ENCODE measurements at regions not wholly inside any gene's neighbourhood (a gene's known extent, or its start where the extent isn't known, plus 50 kb on each side); places are given as distances from the start of the nearest gene placed in this dataset.
"Not testable (repeated sequence)": the region's sequence is repeated elsewhere in the genome, so short reads cannot be mapped to it uniquely, and the experiment has no call there.

GRCh38 chr16:16578701-16579100, 199.8 kb downstream of the NPIPA7 start:
- H3K4me3 Mint-ChIP-seq: no peak overlapping the region

GRCh38 chr16:16582916-16583315, 204.0 kb downstream of the NPIPA7 start:
- H3K36me3 ChIP-seq; H3K4me3 Mint-ChIP-seq; H3K4me2 ChIP-seq; H3K27ac ChIP-seq; H3K9me3 Mint-ChIP-seq; H3K27me3 ChIP-seq; H3K4me1 Mint-ChIP-seq; H3K79me2 ChIP-seq (ENCODE audit: low read depth); H3K4me3 ChIP-seq; H3K9me3 ChIP-seq (ENCODE audit: low read depth); H2AFZ ChIP-seq (replicated peaks); DNase-seq (ENCODE audit: low spot score); H3K9ac ChIP-seq; H3K4me1 ChIP-seq; H4K20me1 ChIP-seq (ENCODE audit: low read depth); H3K27ac Mint-ChIP-seq; H3K36me3 Mint-ChIP-seq; H3F3A ChIP-seq (ENCODE audit: low read depth); H3K27me3 Mint-ChIP-seq (ENCODE audit: insufficient read depth, low read depth): not testable (repeated sequence)

More at GRCh38 chr16:16578701-16579100, 199.8 kb downstream of the NPIPA7 start:
- Histone ChIP-seq H3K4me1 (no peaks in the 10 kb centered on the region), H3K9me3 (ENCODE audit: low read depth) (no peaks in the 10 kb centered on the region), H3K27ac (no peak overlapping the region), H3K9ac (no peak overlapping the region), H3F3A (ENCODE audit: low read depth) (no peaks in the 10 kb centered on the region), H3K4me3 (no peak overlapping the region), H3K36me3 (no peaks in the 10 kb centered on the region), H2AFZ (replicated peaks) (no peak overlapping the region), H3K79me2 (ENCODE audit: low read depth) (no peaks in the 10 kb centered on the region), H3K27me3 (no peaks in the 10 kb centered on the region), H3K4me2 (no peak overlapping the region), H4K20me1 (ENCODE audit: low read depth) (no peaks in the 10 kb centered on the region)
- TF ChIP-seq EZH2 (IDR thresholded peaks at IDR 0.05) (no peak), EZH2phosphoT487 (IDR thresholded peaks at IDR 0.05) (no peak), CTCF (IDR thresholded peaks at IDR 0.05) (no peak)
- Mint-ChIP-seq H3K9me3 (peaks cover 2% of the 10 kb centered on the region), H3K36me3 (no peaks in the 10 kb centered on the region), H3K4me1 (no peaks in the 10 kb centered on the region), H3K27me3 (ENCODE audit: insufficient read depth, low read depth) (peaks cover 2% of the 10 kb centered on the region), H3K27ac (no peak overlapping the region)
- no peak for DNase-seq (ENCODE audit: low spot score)

GRCh38 chr16:16586073-16586651, 207.2 kb downstream of the NPIPA7 start:
- not testable (repeated sequence) for H3K9me3 ChIP-seq (ENCODE audit: low read depth); H4K20me1 ChIP-seq (ENCODE audit: low read depth); H3K9ac ChIP-seq; DNase-seq (ENCODE audit: low spot score); H3K27ac Mint-ChIP-seq; H3K27me3 ChIP-seq; H3K27ac ChIP-seq; H3K79me2 ChIP-seq (ENCODE audit: low read depth); H3K4me3 Mint-ChIP-seq; H3K4me3 ChIP-seq; H3K4me1 ChIP-seq; H2AFZ ChIP-seq (replicated peaks); H3F3A ChIP-seq (ENCODE audit: low read depth); H3K9me3 Mint-ChIP-seq; H3K36me3 ChIP-seq; H3K4me1 Mint-ChIP-seq; H3K4me2 ChIP-seq; H3K36me3 Mint-ChIP-seq; H3K27me3 Mint-ChIP-seq (ENCODE audit: insufficient read depth, low read depth)

- not testable (repeated sequence) for H3K27ac Mint-ChIP-seq; H3K9me3 Mint-ChIP-seq; H3K27me3 ChIP-seq; H3K4me1 Mint-ChIP-seq; H3K9ac ChIP-seq; H3K79me2 ChIP-seq (ENCODE audit: low read depth); H3F3A ChIP-seq (ENCODE audit: low read depth); H4K20me1 ChIP-seq (ENCODE audit: low read depth); H3K27me3 Mint-ChIP-seq (ENCODE audit: insufficient read depth, low read depth); H2AFZ ChIP-seq (replicated peaks); H3K4me3 ChIP-seq; H3K36me3 Mint-ChIP-seq; H3K4me3 Mint-ChIP-seq; H3K4me1 ChIP-seq; H3K9me3 ChIP-seq (ENCODE audit: low read depth); DNase-seq (ENCODE audit: low spot score); H3K36me3 ChIP-seq; H3K27ac ChIP-seq; H3K4me2 ChIP-seq
Measured at GRCh38 chr16:16586969-16587368, 208.0 kb downstream of the NPIPA7 start.

- H3F3A ChIP-seq (ENCODE audit: low read depth); H4K20me1 ChIP-seq (ENCODE audit: low read depth); H3K9me3 Mint-ChIP-seq; H3K4me1 ChIP-seq; DNase-seq (ENCODE audit: low spot score); H3K79me2 ChIP-seq (ENCODE audit: low read depth); H3K36me3 ChIP-seq; H3K27ac Mint-ChIP-seq; H3K27ac ChIP-seq; H3K36me3 Mint-ChIP-seq; H2AFZ ChIP-seq (replicated peaks); H3K9me3 ChIP-seq (ENCODE audit: low read depth); H3K27me3 Mint-ChIP-seq (ENCODE audit: insufficient read depth, low read depth); H3K4me3 ChIP-seq; H3K4me3 Mint-ChIP-seq; H3K9ac ChIP-seq; H3K27me3 ChIP-seq; H3K4me1 Mint-ChIP-seq; H3K4me2 ChIP-seq: not testable (repeated sequence)
Measured at GRCh38 chr16:16588436-16588835, 209.5 kb downstream of the NPIPA7 start.

GRCh38 chr16:16590654-16591318, 211.8 kb downstream of the NPIPA7 start:
- H3K4me3 ChIP-seq; H4K20me1 ChIP-seq (ENCODE audit: low read depth); H3K27me3 ChIP-seq; H3F3A ChIP-seq (ENCODE audit: low read depth); H3K36me3 ChIP-seq; H3K4me2 ChIP-seq; H3K9ac ChIP-seq; H3K27me3 Mint-ChIP-seq (ENCODE audit: insufficient read depth, low read depth); H2AFZ ChIP-seq (replicated peaks); H3K27ac ChIP-seq; H3K4me3 Mint-ChIP-seq; H3K79me2 ChIP-seq (ENCODE audit: low read depth); H3K9me3 Mint-ChIP-seq; H3K9me3 ChIP-seq (ENCODE audit: low read depth); H3K27ac Mint-ChIP-seq; H3K36me3 Mint-ChIP-seq; DNase-seq (ENCODE audit: low spot score); H3K4me1 Mint-ChIP-seq; H3K4me1 ChIP-seq: not testable (repeated sequence)

Data from neural progenitor cell (in vitro differentiated cells).